ENCODE measurements at regions not wholly inside any gene's neighbourhood (a gene's known extent, or its start where the extent isn't known, plus 50 kb on each side); places are given as distances from the start of the nearest gene placed in this dataset.
A peak's percentile ranks its signal among the peaks of the same experiment; 100 is the strongest.

DNA sequence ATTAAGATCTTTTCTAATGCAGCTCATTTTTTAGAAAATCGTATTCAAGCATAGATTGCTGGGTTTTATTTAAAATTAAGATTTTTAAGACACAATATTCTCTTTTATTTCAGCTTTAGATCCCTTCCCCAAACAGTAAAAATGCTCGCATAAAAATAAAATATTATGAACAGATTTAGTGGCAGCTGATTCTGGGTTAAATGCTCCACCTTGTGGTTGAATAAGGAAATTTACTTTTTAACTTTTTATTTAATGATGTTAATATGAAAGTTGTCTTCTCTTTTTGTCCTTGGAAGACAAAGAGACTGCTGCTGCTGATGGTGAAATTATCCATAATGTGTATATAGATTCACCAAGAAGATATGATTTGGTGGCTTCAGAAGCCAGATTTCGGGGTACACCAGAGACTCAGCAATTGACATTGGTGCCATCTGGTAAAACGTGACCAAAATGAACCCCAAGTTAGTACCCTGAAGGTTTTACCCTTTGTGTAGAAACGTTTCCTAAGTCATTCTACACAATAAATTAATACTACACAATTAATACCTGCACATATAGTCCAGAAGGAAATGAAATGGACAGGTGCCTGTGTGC lies 128.0 kb downstream of the ADAMTS1 start:
- DNase-seq, result no peak
- H3K9ac ChIP-seq (ENCODE audit: low read depth in 2 of 2, low read length in 2 of 2), result no peak overlapping the region
- no peaks in the 10 kb centered on the region for H3K27me3 ChIP-seq
- H3K4me3 ChIP-seq, result no peak overlapping the region
- H3K4me1 ChIP-seq, result no peaks in the 10 kb centered on the region
- TF ChIP-seq, protein P1, sequence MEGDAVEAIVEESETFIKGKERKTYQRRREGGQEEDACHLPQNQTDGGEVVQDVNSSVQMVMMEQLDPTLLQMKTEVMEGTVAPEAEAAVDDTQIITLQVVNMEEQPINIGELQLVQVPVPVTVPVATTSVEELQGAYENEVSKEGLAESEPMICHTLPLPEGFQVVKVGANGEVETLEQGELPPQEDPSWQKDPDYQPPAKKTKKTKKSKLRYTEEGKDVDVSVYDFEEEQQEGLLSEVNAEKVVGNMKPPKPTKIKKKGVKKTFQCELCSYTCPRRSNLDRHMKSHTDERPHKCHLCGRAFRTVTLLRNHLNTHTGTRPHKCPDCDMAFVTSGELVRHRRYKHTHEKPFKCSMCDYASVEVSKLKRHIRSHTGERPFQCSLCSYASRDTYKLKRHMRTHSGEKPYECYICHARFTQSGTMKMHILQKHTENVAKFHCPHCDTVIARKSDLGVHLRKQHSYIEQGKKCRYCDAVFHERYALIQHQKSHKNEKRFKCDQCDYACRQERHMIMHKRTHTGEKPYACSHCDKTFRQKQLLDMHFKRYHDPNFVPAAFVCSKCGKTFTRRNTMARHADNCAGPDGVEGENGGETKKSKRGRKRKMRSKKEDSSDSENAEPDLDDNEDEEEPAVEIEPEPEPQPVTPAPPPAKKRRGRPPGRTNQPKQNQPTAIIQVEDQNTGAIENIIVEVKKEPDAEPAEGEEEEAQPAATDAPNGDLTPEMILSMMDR (IDR thresholded peaks at IDR 0.05), result peak; percentile 44
- intact Hi-C loops (cut with DNase I), result loop anchor here (5.0 to 10.0 kb wide), 2 partner anchors 842 to 1110 kb away; partner anchors contain the start of gene MRPL39
- H3K36me3 ChIP-seq, result no peaks in the 10 kb centered on the region
- no peaks in the 10 kb centered on the region for H3K9me3 ChIP-seq
- H3K27ac ChIP-seq, result no peak overlapping the region

DNA sequence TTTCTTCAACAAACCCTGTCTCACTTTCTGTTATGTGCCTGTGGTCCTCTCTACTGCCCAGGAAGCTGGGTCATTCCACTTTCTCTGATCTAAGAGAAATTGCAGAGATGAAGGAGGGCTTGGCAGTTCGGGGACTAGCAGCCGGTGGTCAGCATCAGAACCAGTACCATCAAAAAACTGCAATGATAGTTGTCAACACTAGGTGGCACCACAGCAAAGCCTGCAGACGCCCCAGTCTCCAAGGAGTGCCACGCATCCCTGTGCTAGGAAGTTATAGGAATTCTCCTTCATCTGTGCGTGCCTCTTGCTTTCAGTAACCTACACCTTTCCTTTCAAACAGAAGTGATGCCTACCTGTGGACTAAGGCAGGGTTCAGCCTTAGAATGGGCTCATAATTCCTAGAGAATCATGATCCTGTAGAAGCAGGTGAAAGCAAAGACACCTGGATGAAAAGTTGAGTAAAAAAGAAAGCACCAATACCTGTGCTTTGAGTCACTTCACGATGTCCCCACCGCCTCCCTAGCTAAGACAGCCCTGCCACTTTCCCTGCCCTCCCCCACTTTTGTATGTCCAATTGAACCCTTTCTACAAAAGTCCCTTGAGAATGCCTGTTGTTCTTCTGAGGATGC lies 129.2 kb downstream of the ADAMTS1 start:
- Histone ChIP-seq H3K9me3 (no peaks in the 10 kb centered on the region), H3K27ac (no peak overlapping the region), H3K36me3 (no peaks in the 10 kb centered on the region), H3K27me3 (no peaks in the 10 kb centered on the region), H3K4me3 (no peak overlapping the region), H3K9ac (ENCODE audit: low read depth in 2 of 2, low read length in 2 of 2) (no peak overlapping the region), H3K4me1 (no peaks in the 10 kb centered on the region)
- TF ChIP-seq, protein P1 (IDR thresholded peaks at IDR 0.05), result peak; percentile 70
- peak; percentile 41 for DNase-seq
- intact Hi-C loops (cut with DNase I), result loop anchor here (5.0 to 10.0 kb wide), 2 partner anchors 841 to 1109 kb away; partner anchors contain the start of gene MRPL39

- no peak for DNase-seq
- intact Hi-C loops (cut with DNase I), result loop anchor here (5.0 to 10.0 kb wide), 2 partner anchors 840 to 1108 kb away; partner anchors contain the start of gene MRPL39
- Histone ChIP-seq H3K4me3 (no peak overlapping the region), H3K9ac (ENCODE audit: low read depth in 2 of 2, low read length in 2 of 2) (no peak overlapping the region), H3K27me3 (no peaks in the 10 kb centered on the region), H3K36me3 (no peaks in the 10 kb centered on the region), H3K4me1 (no peaks in the 10 kb centered on the region), H3K27ac (no peak overlapping the region), H3K9me3 (no peaks in the 10 kb centered on the region)
- TF ChIP-seq, protein P1 (IDR thresholded peaks at IDR 0.05), result no peak
Measured at GRCh38 chr21:26715116-26715515, 130.1 kb downstream of the ADAMTS1 start.

GRCh38 chr21:26710155-26710554 lies 135.1 kb downstream of the ADAMTS1 start:
- intact Hi-C loops (cut with DNase I), result loop anchor here (10.0 kb wide), 1 partner anchor 835 kb away; no protein-coding TSS in a partner anchor

GRCh38 chr21:26709090-26709489 lies 136.0 kb upstream of the CYYR1 start:
- intact Hi-C loops (cut with DNase I), result no loop called here
- H3K27me3 ChIP-seq, result no peaks in the 10 kb centered on the region
- H3K36me3 ChIP-seq, result no peaks in the 10 kb centered on the region
- no peak for DNase-seq
- TF ChIP-seq, protein P1 (IDR thresholded peaks at IDR 0.05), result no peak
- no peaks in the 10 kb centered on the region for H3K4me1 ChIP-seq
- H3K27ac ChIP-seq, result no peak overlapping the region
- no peak overlapping the region for H3K9ac ChIP-seq (ENCODE audit: low read depth in 2 of 2, low read length in 2 of 2)
- no peak overlapping the region for H3K4me3 ChIP-seq
- H3K9me3 ChIP-seq, result no peaks in the 10 kb centered on the region

More at GRCh38 chr21:26710155-26710554, 135.1 kb downstream of the ADAMTS1 start:
- Histone ChIP-seq H3K9me3 (no peaks in the 10 kb centered on the region), H3K4me3 (no peak overlapping the region), H3K9ac (ENCODE audit: low read depth in 2 of 2, low read length in 2 of 2) (no peak overlapping the region), H3K36me3 (no peaks in the 10 kb centered on the region), H3K4me1 (no peaks in the 10 kb centered on the region), H3K27ac (no peak overlapping the region), H3K27me3 (no peaks in the 10 kb centered on the region)
- TF ChIP-seq, protein P1 (IDR thresholded peaks at IDR 0.05), result no peak
- no peak for DNase-seq

Data from colonic mucosa (tissue), 4 donors.